Natural killer cell (primary cell): ENCODE measurements at regions not wholly inside any gene's neighbourhood (a gene's known extent, or its start where the extent isn't known, plus 50 kb on each side); places are given as distances from the start of the nearest gene placed in this dataset.

Source experiments
- ATAC-seq, 3 donors: fragments of 150-1000 bp in 2 of 3; fragments of 200-7000 bp in 1 of 3; cut with Tn5 transposase; 1 replicate in 1 of 3; 2 replicates in 2 of 3; pipeline ENCODE4 v1.10.0; 2021; ENCODE audit warnings: mild to moderate bottlenecking in 2 of 3, moderate library complexity in 2 of 3
- DNase-seq, 2 donors: peaks; one replicate each; pipeline versions ENCODE4 v3.0.0 to v3.0.0-alpha.2; 2013 to 2021; ENCODE audit warnings: mixed read lengths in 1 of 2
- H3K27ac ChIP-seq: one replicate; pipeline ENCODE4 v1.5.1; 2013; ENCODE audit warnings: mild to moderate bottlenecking, low read length
- H3K27me3 ChIP-seq: one replicate; pipeline ENCODE4 v1.6.1; 2013; ENCODE audit warnings: low read length; ENCODE audit not compliant: control insufficient read depth, insufficient read depth
- H3K36me3 ChIP-seq: one replicate; pipeline ENCODE4 v1.6.1; 2013; ENCODE audit warnings: low read length; ENCODE audit not compliant: control insufficient read depth, insufficient read depth
- H3K4me1 ChIP-seq: one replicate; pipeline ENCODE4 v1.6.1; 2013; ENCODE audit warnings: low read length; ENCODE audit not compliant: control insufficient read depth, insufficient read depth
- H3K4me3 ChIP-seq: one replicate; pipeline ENCODE4 v1.5.1; 2013; ENCODE audit warnings: low read length
- H3K9me3 ChIP-seq: one replicate; pipeline ENCODE4 v1.6.1; 2013; ENCODE audit warnings: low read length; ENCODE audit not compliant: control insufficient read depth, insufficient read depth
- H3K27ac Mint-ChIP-seq, 2 donors: one replicate each; pipeline ENCODE4 v1.8.0; 2022; ENCODE audit warnings: mild to moderate bottlenecking in 2 of 2, mixed read lengths in 2 of 2, moderate library complexity in 1 of 2
- H3K27me3 Mint-ChIP-seq, 2 donors: one replicate each; pipeline ENCODE4 v1.8.0; 2022; ENCODE audit warnings: low read depth in 2 of 2, mixed read lengths in 2 of 2
- H3K36me3 Mint-ChIP-seq: one replicate; pipeline ENCODE4 v1.8.0; 2022; ENCODE audit warnings: mixed read lengths
- H3K4me1 Mint-ChIP-seq, 2 donors: one replicate each; pipeline ENCODE4 v1.8.0; 2022; ENCODE audit warnings: mixed read lengths in 2 of 2
- H3K4me3 Mint-ChIP-seq: one replicate; pipeline ENCODE4 v1.8.0; 2022; ENCODE audit warnings: mild to moderate bottlenecking, moderate library complexity, mixed read lengths
- H3K9me3 Mint-ChIP-seq, 2 donors: one replicate each; pipeline ENCODE4 v1.8.0; 2022; ENCODE audit warnings: mixed read lengths in 2 of 2
- CTCF ChIP-seq: fragments of 200-600 bp; IDR thresholded peaks from one replicate; pipeline ENCODE4 v1.8.0; 2022; ENCODE audit warnings: antibody characterized with exemption
- WGBS: methylation state at CpG from one replicate; pipeline ENCODE4 v1.1.7; 2013; ENCODE audit warnings: missing lambda C conversion rate; ENCODE audit not compliant: insufficient coverage; 5-methylcytosine and 5-hydroxymethylcytosine counted together
- intact Hi-C: fragments of 100-400 bp; cut with micrococcal nuclease; formaldehyde crosslinking; loops from one replicate; pipeline ENCODE4 v1.14.2; 2022

GRCh38 chr4:160371446-160371845 lies 1268.6 kb downstream of the RAPGEF2 start:
- H3K27me3 ChIP-seq = no peaks in the 10 kb centered on the region
- H3K9me3 Mint-ChIP-seq = peaks cover 8 to 12% of the 10 kb centered on the region in 2 donors
- no peak for TF ChIP-seq CTCF
- no peak for DNase-seq
- no peaks in the 10 kb centered on the region for H3K36me3 Mint-ChIP-seq
- H3K4me3 Mint-ChIP-seq = no peak overlapping the region
- no peaks in the 10 kb centered on the region for H3K27me3 Mint-ChIP-seq
- ATAC-seq = no peak
- intact Hi-C loops = no loop called here
- no peaks in the 10 kb centered on the region for H3K4me1 Mint-ChIP-seq
- H3K36me3 ChIP-seq = no peaks in the 10 kb centered on the region
- no peak overlapping the region for H3K27ac ChIP-seq
- H3K4me3 ChIP-seq = no peak overlapping the region
- H3K9me3 ChIP-seq = no peaks in the 10 kb centered on the region
- no peaks in the 10 kb centered on the region for H3K4me1 ChIP-seq
- WGBS = no CpG with 5 or more reads among the region's 1 CpG
- no peak overlapping the region for H3K27ac Mint-ChIP-seq

GRCh38 chr4:160372390-160372789 lies 1269.5 kb downstream of the RAPGEF2 start:
- ATAC-seq = no peak
- H3K9me3 ChIP-seq = no peaks in the 10 kb centered on the region
- Mint-ChIP-seq H3K36me3 (no peaks in the 10 kb centered on the region), H3K4me1 (no peaks in the 10 kb centered on the region), H3K9me3 (peaks cover 8 to 12% of the 10 kb centered on the region in 2 donors), H3K4me3 (no peak overlapping the region), H3K27me3 (no peaks in the 10 kb centered on the region), H3K27ac (no peak overlapping the region)
- no peak overlapping the region for H3K4me3 ChIP-seq
- no peaks in the 10 kb centered on the region for H3K27me3 ChIP-seq
- WGBS = 79% methylated on average over 4 of the region's 5 CpGs
- no peak for TF ChIP-seq CTCF
- intact Hi-C loops = no loop called here
- H3K27ac ChIP-seq = no peak overlapping the region
- no peak for DNase-seq
- no peaks in the 10 kb centered on the region for H3K4me1 ChIP-seq
- H3K36me3 ChIP-seq = no peaks in the 10 kb centered on the region

- no peaks in the 10 kb centered on the region for H3K27me3 ChIP-seq
- H3K9me3 Mint-ChIP-seq = peaks cover 5 to 15% of the 10 kb centered on the region in 2 donors
- intact Hi-C loops = no loop called here
- no peaks in the 10 kb centered on the region for H3K9me3 ChIP-seq
- no peak overlapping the region for H3K27ac ChIP-seq
- H3K4me3 Mint-ChIP-seq = no peak overlapping the region
- no peaks in the 10 kb centered on the region for H3K36me3 Mint-ChIP-seq
- 100% methylated on average over 2 of the region's 2 CpGs for WGBS
- ATAC-seq (no peak), DNase-seq (no peak)
- H3K4me1 ChIP-seq = no peaks in the 10 kb centered on the region
- H3K27ac Mint-ChIP-seq = no peak overlapping the region
- no peaks in the 10 kb centered on the region for H3K4me1 Mint-ChIP-seq
- no peaks in the 10 kb centered on the region for H3K27me3 Mint-ChIP-seq
- no peak for TF ChIP-seq CTCF
- no peaks in the 10 kb centered on the region for H3K36me3 ChIP-seq
- no peak overlapping the region for H3K4me3 ChIP-seq
Observed at GRCh38 chr4:160373911-160374310, 1271.0 kb downstream of the RAPGEF2 start.

- Histone ChIP-seq H3K27ac (no peak overlapping the region), H3K27me3 (no peaks in the 10 kb centered on the region), H3K9me3 (no peaks in the 10 kb centered on the region), H3K36me3 (no peaks in the 10 kb centered on the region), H3K4me3 (no peak overlapping the region), H3K4me1 (no peaks in the 10 kb centered on the region)
- Mint-ChIP-seq H3K27ac (no peak overlapping the region), H3K9me3 (peaks cover 6 to 10% of the 10 kb centered on the region in 2 donors), H3K4me3 (no peak overlapping the region), H3K36me3 (no peaks in the 10 kb centered on the region), H3K4me1 (no peaks in the 10 kb centered on the region), H3K27me3 (no peaks in the 10 kb centered on the region)
- WGBS = 100% methylated on average over 1 of the region's 2 CpGs
- DNase-seq = no peak
- no peak for TF ChIP-seq CTCF
- ATAC-seq = no peak
- intact Hi-C loops = no loop called here
Observed at GRCh38 chr4:160375772-160376452, 1273.0 kb downstream of the RAPGEF2 start.
